ENCODE measurements at regions not wholly inside any gene's neighbourhood (a gene's known extent, or its start where the extent isn't known, plus 50 kb on each side); places are given as distances from the start of the nearest gene placed in this dataset.

DNA sequence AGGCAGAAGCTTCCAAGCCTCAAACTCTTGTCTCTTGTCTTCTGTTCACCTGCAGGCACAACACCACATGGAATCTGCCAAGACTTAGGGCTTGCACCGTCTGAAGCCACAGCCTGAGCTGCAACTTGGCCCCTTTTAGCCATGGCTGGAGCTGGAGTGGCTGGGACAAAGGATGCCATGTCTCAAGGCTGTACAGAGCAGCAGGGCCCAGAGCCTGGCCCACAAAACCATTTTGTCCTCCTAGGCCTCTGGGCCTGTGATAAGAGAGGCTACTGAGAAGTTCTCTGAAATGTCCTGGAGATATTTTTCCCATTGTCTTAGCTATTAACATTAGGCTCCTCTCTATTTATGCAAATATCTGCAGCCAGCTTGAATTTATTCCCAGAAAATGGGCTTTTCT is 330.8 kb downstream of the DTWD2 start:
- TF ChIP-seq SPI1 (IDR thresholded peaks at IDR 0.05; ENCODE audit: low read depth, low read length) (no peak), PAX5 (IDR thresholded peaks at IDR 0.05; ENCODE audit: insufficient read depth, low read length, severe bottlenecking) (no peak), TAF1 (IDR thresholded peaks at IDR 0.05; ENCODE audit: low read depth, low read length) (no peak), POLR2A (IDR thresholded peaks at IDR 0.05; ENCODE audit: low read depth, low read length) (no peak), POLR2AphosphoS5 (IDR thresholded peaks at IDR 0.05; ENCODE audit: low read depth, low read length) (no peak), POU2F2 (IDR thresholded peaks at IDR 0.05; ENCODE audit: low read depth, low read length) (no peak)
- no peak for DNase-seq (ENCODE audit: insufficient read length, low spot score)
- FAIRE-seq, result no peak

DNA sequence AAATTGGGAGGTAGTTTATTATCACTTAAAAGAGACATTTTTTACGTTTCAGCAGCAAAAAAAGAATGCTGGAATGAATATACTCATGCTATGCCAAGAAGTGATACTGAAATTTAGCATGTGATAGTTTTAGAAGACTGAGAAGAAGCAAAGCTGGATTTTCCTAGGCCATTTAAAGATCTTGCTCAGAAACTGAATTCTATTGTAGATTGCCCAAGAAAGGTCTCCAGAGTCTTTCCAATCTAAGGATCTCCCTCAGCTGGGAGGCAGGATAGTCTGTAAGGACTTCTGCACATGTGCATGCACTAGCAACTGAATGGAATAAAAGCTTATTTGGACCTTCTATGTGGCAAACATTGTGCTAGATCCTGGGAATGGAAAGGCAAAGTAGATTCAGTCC is 334.5 kb downstream of the DTWD2 start:
- no peak for DNase-seq (ENCODE audit: insufficient read length, low spot score)
- no peak for TF ChIP-seq POLR2AphosphoS5 (IDR thresholded peaks at IDR 0.05; ENCODE audit: low read depth, low read length)
- no peak for TF ChIP-seq PAX5 (IDR thresholded peaks at IDR 0.05; ENCODE audit: insufficient read depth, low read length, severe bottlenecking)
- TF ChIP-seq SPI1 (IDR thresholded peaks at IDR 0.05; ENCODE audit: low read depth, low read length), result no peak
- TF ChIP-seq POLR2A (IDR thresholded peaks at IDR 0.05; ENCODE audit: low read depth, low read length), result no peak
- no peak for TF ChIP-seq POU2F2 (IDR thresholded peaks at IDR 0.05; ENCODE audit: low read depth, low read length)
- no peak for TF ChIP-seq TAF1 (IDR thresholded peaks at IDR 0.05; ENCODE audit: low read depth, low read length)
- no peak for FAIRE-seq

DNA sequence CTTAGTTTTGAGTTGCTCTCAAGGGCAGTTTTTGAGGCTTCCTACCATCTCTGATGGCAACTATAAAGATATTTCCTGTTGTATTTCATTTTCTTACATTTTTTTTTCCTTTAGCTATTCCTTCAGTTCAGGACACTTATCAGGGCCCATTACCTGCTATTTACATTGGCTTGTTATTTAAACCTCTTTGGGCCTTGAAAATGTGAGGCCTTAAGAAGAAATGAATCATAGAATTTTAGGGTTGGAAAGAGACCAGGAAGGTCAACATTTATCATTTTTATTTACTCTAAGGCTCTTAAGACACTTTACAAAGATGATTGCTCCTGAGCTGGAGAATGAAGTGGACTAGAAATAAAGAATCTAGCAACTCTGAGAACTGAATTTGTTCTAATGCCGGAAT is 335.2 kb downstream of the DTWD2 start:
- FAIRE-seq, result no peak
- DNase-seq (ENCODE audit: insufficient read length, low spot score), result no peak
- TF ChIP-seq POU2F2 (IDR thresholded peaks at IDR 0.05; ENCODE audit: low read depth, low read length) (no peak), SPI1 (IDR thresholded peaks at IDR 0.05; ENCODE audit: low read depth, low read length) (no peak), POLR2A (IDR thresholded peaks at IDR 0.05; ENCODE audit: low read depth, low read length) (no peak), POLR2AphosphoS5 (IDR thresholded peaks at IDR 0.05; ENCODE audit: low read depth, low read length) (no peak), TAF1 (IDR thresholded peaks at IDR 0.05; ENCODE audit: low read depth, low read length) (no peak), PAX5 (IDR thresholded peaks at IDR 0.05; ENCODE audit: insufficient read depth, low read length, severe bottlenecking) (no peak)

DNA sequence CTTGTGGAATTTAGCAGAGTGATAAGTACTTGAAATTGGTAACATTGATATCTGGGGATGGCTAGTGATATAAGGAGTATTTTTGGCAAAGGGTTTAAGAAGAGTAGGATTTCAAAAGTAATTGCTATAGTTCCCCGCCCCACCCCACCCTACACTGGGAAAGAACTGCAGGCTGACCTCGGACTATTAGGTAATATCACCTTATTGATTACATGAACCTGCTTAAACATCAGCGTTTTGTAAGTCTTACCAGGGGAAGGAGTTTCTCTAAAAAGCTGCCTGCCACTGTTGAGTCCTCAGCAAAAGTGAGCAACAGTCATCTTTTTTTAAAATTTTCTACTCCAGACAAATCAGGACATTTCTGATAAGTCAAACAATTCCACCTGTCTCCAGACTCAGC is 337.3 kb downstream of the DTWD2 start:
- TF ChIP-seq POU2F2 (IDR thresholded peaks at IDR 0.05; ENCODE audit: low read depth, low read length), result no peak
- TF ChIP-seq TAF1 (IDR thresholded peaks at IDR 0.05; ENCODE audit: low read depth, low read length), result no peak
- TF ChIP-seq PAX5 (IDR thresholded peaks at IDR 0.05; ENCODE audit: insufficient read depth, low read length, severe bottlenecking), result no peak
- no peak for TF ChIP-seq SPI1 (IDR thresholded peaks at IDR 0.05; ENCODE audit: low read depth, low read length)
- TF ChIP-seq POLR2AphosphoS5 (IDR thresholded peaks at IDR 0.05; ENCODE audit: low read depth, low read length), result no peak
- TF ChIP-seq POLR2A (IDR thresholded peaks at IDR 0.05; ENCODE audit: low read depth, low read length), result no peak
- DNase-seq (ENCODE audit: insufficient read length, low spot score) (no peak), FAIRE-seq (no peak)

DNA sequence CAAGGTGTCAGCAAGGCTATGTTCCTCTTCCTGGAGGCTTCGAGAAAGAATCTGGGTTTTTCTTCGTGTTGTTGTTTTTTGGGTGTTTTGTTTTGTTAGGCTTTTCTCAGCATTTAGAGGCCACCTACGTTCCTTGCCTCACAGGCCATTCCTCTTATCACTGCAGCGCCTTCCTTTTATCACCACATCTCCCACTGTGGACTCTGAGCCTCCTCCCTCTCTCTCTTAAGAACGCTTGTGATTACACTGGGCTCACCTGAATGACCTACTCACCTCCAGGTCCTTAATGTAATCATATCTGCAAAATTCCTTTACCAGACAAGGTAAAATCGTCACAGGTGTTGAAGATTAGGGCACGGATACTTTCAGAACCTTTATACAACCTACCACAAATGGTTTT is 340.8 kb downstream of the DTWD2 start:
- no peak for TF ChIP-seq TAF1 (IDR thresholded peaks at IDR 0.05; ENCODE audit: low read depth, low read length)
- TF ChIP-seq POLR2A (IDR thresholded peaks at IDR 0.05; ENCODE audit: low read depth, low read length), result no peak
- no peak for TF ChIP-seq POU2F2 (IDR thresholded peaks at IDR 0.05; ENCODE audit: low read depth, low read length)
- no peak for TF ChIP-seq POLR2AphosphoS5 (IDR thresholded peaks at IDR 0.05; ENCODE audit: low read depth, low read length)
- TF ChIP-seq PAX5 (IDR thresholded peaks at IDR 0.05; ENCODE audit: insufficient read depth, low read length, severe bottlenecking), result no peak
- no peak for TF ChIP-seq SPI1 (IDR thresholded peaks at IDR 0.05; ENCODE audit: low read depth, low read length)

DNA sequence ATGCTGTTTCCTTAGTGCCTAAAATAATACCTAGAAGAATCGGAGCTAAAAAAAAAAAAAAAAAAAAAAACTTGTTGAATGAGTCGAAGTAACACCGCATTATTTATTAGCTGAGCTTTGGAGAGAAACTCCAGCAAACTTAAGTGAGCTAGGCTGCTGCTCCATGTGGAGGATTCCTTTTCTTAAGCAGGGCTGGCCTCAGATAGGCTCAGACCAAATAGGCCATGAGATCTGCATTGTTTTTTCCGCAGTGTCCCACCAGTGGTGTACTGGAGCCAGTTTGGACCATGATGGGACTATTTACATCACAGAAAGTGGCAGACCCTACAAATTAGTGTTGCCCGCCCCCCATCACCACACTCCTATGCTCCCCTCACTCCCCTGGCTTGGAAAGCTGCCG is 341.4 kb downstream of the DTWD2 start:
- DNase-seq (ENCODE audit: insufficient read length, low spot score), result no peak
- no peak for TF ChIP-seq POU2F2 (IDR thresholded peaks at IDR 0.05; ENCODE audit: low read depth, low read length)
- TF ChIP-seq TAF1 (IDR thresholded peaks at IDR 0.05; ENCODE audit: low read depth, low read length), result no peak
- TF ChIP-seq POLR2A (IDR thresholded peaks at IDR 0.05; ENCODE audit: low read depth, low read length), result no peak
- no peak for TF ChIP-seq PAX5 (IDR thresholded peaks at IDR 0.05; ENCODE audit: insufficient read depth, low read length, severe bottlenecking)
- no peak for TF ChIP-seq POLR2AphosphoS5 (IDR thresholded peaks at IDR 0.05; ENCODE audit: low read depth, low read length)
- TF ChIP-seq SPI1 (IDR thresholded peaks at IDR 0.05; ENCODE audit: low read depth, low read length), result no peak
- no peak for FAIRE-seq

More for the DNA sequence above, 340.8 kb downstream of the DTWD2 start:
- DNase-seq (ENCODE audit: insufficient read length, low spot score), result no peak
- no peak for FAIRE-seq

DNA sequence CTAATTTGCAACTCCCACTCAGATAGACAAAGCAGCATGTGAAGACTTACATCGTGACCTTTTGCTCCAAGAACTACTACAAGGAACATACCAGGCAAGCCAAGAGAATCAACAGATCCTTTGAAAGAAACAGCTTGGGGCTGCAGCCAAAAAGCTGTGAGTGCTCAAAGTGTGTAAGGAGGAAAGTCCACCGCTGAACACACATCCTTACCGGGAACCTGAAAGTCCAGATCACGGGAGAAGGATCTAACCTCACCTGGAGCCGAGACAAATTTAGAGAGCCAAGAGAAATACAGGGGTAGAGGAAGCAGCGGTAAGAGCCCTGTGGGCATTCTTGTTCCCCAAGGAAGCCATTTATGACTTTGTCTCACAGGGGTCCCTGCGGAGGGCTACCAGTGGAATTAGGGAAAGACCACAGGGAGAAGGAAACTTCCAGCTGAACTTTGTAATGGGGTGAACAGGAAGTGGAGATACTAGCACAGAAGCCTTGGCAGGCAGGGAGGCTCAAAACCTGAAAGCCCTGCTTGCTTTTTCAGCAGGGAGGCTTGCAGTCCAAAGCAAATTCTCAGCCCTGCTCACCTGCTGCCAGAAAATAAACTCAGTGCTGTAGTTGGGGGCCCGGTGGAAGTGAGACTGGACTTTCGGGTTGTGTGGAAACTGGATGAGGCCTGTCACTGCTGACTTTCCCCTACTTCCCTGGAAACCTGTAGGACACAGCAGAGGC is 350.2 kb downstream of the DTWD2 start:
- no peak for FAIRE-seq
- no peak for DNase-seq (ENCODE audit: insufficient read length, low spot score)
- no peak for TF ChIP-seq SPI1 (IDR thresholded peaks at IDR 0.05; ENCODE audit: low read depth, low read length)
- TF ChIP-seq TAF1 (IDR thresholded peaks at IDR 0.05; ENCODE audit: low read depth, low read length), result no peak
- TF ChIP-seq POLR2A (IDR thresholded peaks at IDR 0.05; ENCODE audit: low read depth, low read length), result no peak
- TF ChIP-seq POLR2AphosphoS5 (IDR thresholded peaks at IDR 0.05; ENCODE audit: low read depth, low read length), result no peak
- TF ChIP-seq PAX5 (IDR thresholded peaks at IDR 0.05; ENCODE audit: insufficient read depth, low read length, severe bottlenecking), result no peak
- no peak for TF ChIP-seq POU2F2 (IDR thresholded peaks at IDR 0.05; ENCODE audit: low read depth, low read length)

DNA sequence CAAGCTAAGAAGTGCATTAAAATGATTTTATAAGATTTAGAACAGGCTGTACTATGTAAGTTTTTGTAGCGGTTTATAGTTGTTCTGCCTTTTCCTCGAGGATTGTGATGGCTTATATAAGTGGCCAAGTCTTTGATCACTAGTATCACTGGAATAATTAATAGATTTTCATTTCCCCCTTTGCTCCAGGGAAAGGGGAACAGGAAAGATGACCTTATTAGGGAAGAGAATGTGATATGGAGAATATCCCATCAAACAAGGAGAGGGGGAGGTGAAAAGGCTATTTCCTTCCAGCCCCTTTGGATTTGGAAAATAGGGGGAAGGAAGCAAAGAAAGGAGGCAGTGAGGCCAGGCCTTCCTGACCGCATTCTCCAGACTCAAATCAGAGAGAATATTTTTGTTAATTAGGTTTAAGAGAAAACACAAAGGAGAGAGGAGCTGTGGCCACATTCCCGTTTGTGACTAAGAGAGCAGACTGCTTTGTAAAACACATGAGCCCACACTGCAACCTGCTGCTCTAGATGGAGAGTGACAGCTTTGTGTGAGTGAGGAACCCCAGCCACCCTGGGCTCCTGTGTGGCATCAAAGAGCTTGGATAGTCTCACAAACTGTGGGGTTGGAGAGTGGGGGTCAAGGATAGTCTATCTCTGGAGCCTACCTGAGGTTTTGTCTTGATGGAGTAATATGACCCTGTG is 359.5 kb downstream of the DTWD2 start:
- FAIRE-seq, result no peak
- no peak for DNase-seq (ENCODE audit: insufficient read length, low spot score)
- no peak for TF ChIP-seq SPI1 (IDR thresholded peaks at IDR 0.05; ENCODE audit: low read depth, low read length)
- TF ChIP-seq PAX5 (IDR thresholded peaks at IDR 0.05; ENCODE audit: insufficient read depth, low read length, severe bottlenecking), result no peak
- no peak for TF ChIP-seq POU2F2 (IDR thresholded peaks at IDR 0.05; ENCODE audit: low read depth, low read length)
- no peak for TF ChIP-seq POLR2AphosphoS5 (IDR thresholded peaks at IDR 0.05; ENCODE audit: low read depth, low read length)
- TF ChIP-seq POLR2A (IDR thresholded peaks at IDR 0.05; ENCODE audit: low read depth, low read length), result no peak
- TF ChIP-seq TAF1 (IDR thresholded peaks at IDR 0.05; ENCODE audit: low read depth, low read length), result no peak

DNA sequence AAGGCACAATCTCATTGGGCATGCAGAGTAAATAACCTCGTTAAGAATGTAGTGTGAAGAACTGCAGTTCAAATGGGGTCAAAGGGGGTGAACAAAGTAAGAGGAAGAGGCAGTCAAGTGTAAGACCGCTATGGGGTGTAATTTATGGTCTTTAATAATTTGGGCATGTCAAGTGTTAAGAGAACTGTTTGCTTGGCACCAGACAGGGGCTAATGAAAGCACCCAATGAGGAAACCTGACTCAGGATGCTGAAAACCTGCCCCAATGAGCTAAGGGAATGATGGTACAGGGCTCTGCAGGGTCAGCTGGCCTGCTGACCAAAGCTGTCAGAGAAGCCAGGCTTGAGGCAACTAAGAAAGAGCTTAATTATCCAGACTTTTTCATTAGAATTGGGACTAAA is 368.1 kb downstream of the DTWD2 start:
- no peak for DNase-seq (ENCODE audit: insufficient read length, low spot score)
- TF ChIP-seq SPI1 (IDR thresholded peaks at IDR 0.05; ENCODE audit: low read depth, low read length) (no peak), PAX5 (IDR thresholded peaks at IDR 0.05; ENCODE audit: insufficient read depth, low read length, severe bottlenecking) (no peak), POLR2A (IDR thresholded peaks at IDR 0.05; ENCODE audit: low read depth, low read length) (no peak), POLR2AphosphoS5 (IDR thresholded peaks at IDR 0.05; ENCODE audit: low read depth, low read length) (no peak), TAF1 (IDR thresholded peaks at IDR 0.05; ENCODE audit: low read depth, low read length) (no peak), POU2F2 (IDR thresholded peaks at IDR 0.05; ENCODE audit: low read depth, low read length) (no peak)
- FAIRE-seq, result no peak
